HCT116 (cell line): ENCODE measurements at regions not wholly inside any gene's neighbourhood (a gene's known extent, or its start where the extent isn't known, plus 50 kb on each side); places are given as distances from the start of the nearest gene placed in this dataset.

Experiments used
- ATAC-seq: fragments of 200-7000 bp; cut with Tn5 transposase; 2 replicates; pipeline ENCODE4 v1.9.1; 2020; ENCODE audit warnings: mild to moderate bottlenecking, moderate library complexity
- BruUV-seq: library from RNA; stranded (reverse); fragments of 400-500 nt; replicated peaks from 2 replicates; lab custom pipeline; 2021; lab: Mats Ljungman, UMichigan
- CTCF ChIA-PET: fragments of 300-600 bp; sonication (Branson Sonifier 250); formaldehyde crosslinking; loops from one replicate; lab custom pipeline; 2021; ENCODE audit warnings: antibody characterized with exemption; lab: Charles Lee
- POLR2A ChIA-PET: fragments of 300-600, 350-600 bp; sonication (Branson Sonifier 250); formaldehyde crosslinking; loops from one replicate; lab custom pipeline; 2021; ENCODE audit warnings: antibody characterized with exemption; lab: Charles Lee
- RAD21 ChIA-PET, 2 experiments: fragments of 300-600 bp; sonication (Branson Sonifier 250); formaldehyde crosslinking; loops; one replicate each; lab custom pipeline; 2023; ENCODE audit warnings: low total read pairs in 2 of 2; ENCODE audit not compliant: uncharacterized antibody in 2 of 2, unreplicated experiment in 2 of 2, low non-redundant PET in 1 of 2; lab: Charles Lee
- DNase-seq: peaks from one replicate; pipeline ENCODE4 v3.0.0-alpha.2; 2010; ENCODE audit warnings: low read depth, low spot score
- H2AFZ ChIP-seq: fragments of 200-600 bp; shearing (Covaris generic), sonication (generic); 2 replicates; pipeline ENCODE4 v1.6.1; 2017; ENCODE audit warnings: low read depth, mixed run types, mixed read lengths, antibody characterized with exemption, low read length; ENCODE audit not compliant: poor library complexity, severe bottlenecking
- H3K27ac ChIP-seq: 2 replicates; pipeline ENCODE4 v1.5.1; 2012; ENCODE audit warnings: low read depth, low read length
- H3K27me3 ChIP-seq: fragments of 200-600 bp; sonication (generic); 2 replicates; pipeline ENCODE4 v1.6.1; 2016; ENCODE audit warnings: mixed run types, low read length, mixed read lengths; ENCODE audit not compliant: insufficient read depth
- H3K36me3 ChIP-seq, 2 experiments: fragments of 200-500 bp in 1 of 2; fragments of 200-600 bp in 1 of 2; sonication (Bioruptor generic) in 1 of 2; sonication (generic) in 1 of 2; 2 replicates each; pipeline versions ENCODE4 v1.5.1 to v1.6.1; 2014 to 2016; ENCODE audit warnings: low read length in 2 of 2, inconsistent platforms in 1 of 2, mixed read lengths in 1 of 2, mixed run types in 1 of 2; ENCODE audit not compliant: insufficient read depth in 2 of 2, control insufficient read depth in 1 of 2
- H3K4me1 ChIP-seq, 2 experiments: fragments of 200-600 bp in 1 of 2; sonication (generic) in 1 of 2; 2 replicates each; pipeline versions ENCODE4 v1.5.1 to v1.6.1; 2012 to 2017; ENCODE audit warnings: low read length in 2 of 2, inconsistent platforms in 1 of 2, mild to moderate bottlenecking in 1 of 2, mixed read lengths in 1 of 2, mixed run types in 1 of 2, moderate library complexity in 1 of 2; ENCODE audit not compliant: insufficient read depth in 2 of 2, control insufficient read depth in 1 of 2
- H3K4me2 ChIP-seq: fragments of 200-600 bp; sonication (generic); 2 replicates; pipeline ENCODE4 v1.6.1; 2017; ENCODE audit warnings: mixed run types, low read length, mixed read lengths
- H3K4me3 ChIP-seq, 2 experiments: fragments of 200-600 bp in 1 of 2; sonication (generic) in 1 of 2; replicated peaks in 1 of 2; 2 replicates each; pipeline ENCODE4 v1.5.1; 2011 to 2016; ENCODE audit warnings: low read length in 2 of 2, control low read depth in 1 of 2, low read depth in 1 of 2, mild to moderate bottlenecking in 1 of 2, mixed read lengths in 1 of 2, mixed run types in 1 of 2
- H3K79me2 ChIP-seq: fragments of 200-600 bp; sonication (generic); 2 replicates; pipeline ENCODE4 v1.6.1; 2017; ENCODE audit warnings: mild to moderate bottlenecking, mixed run types, low read length, moderate library complexity, mixed read lengths; ENCODE audit not compliant: insufficient read depth
- H3K9ac ChIP-seq: fragments of 200-600 bp; sonication (generic); 2 replicates; pipeline ENCODE4 v1.6.1; 2016; ENCODE audit warnings: low read length, mixed read lengths
- H3K9me2 ChIP-seq: fragments of 200-600 bp; sonication (generic), shearing (Covaris generic); 2 replicates; pipeline ENCODE4 v1.6.1; 2017; ENCODE audit warnings: mixed run types, mild to moderate bottlenecking, moderate library complexity; ENCODE audit not compliant: insufficient read depth
- H3K9me3 ChIP-seq, 2 experiments: fragments of 200-500 bp in 1 of 2; fragments of 200-600 bp in 1 of 2; sonication (Bioruptor generic) in 1 of 2; sonication (generic) in 1 of 2; 2 replicates each; pipeline ENCODE4 v1.6.1; 2014 to 2017; ENCODE audit warnings: low read length in 2 of 2, mixed read lengths in 2 of 2, inconsistent platforms in 1 of 2, low read depth in 1 of 2, mild to moderate bottlenecking in 1 of 2, mixed run types in 1 of 2, moderate library complexity in 1 of 2; ENCODE audit not compliant: control insufficient read depth in 1 of 2, insufficient read depth in 1 of 2
- H4K20me1 ChIP-seq: fragments of 200-600 bp; sonication (generic), shearing (Covaris generic); 2 replicates; pipeline ENCODE4 v1.6.1; 2017; ENCODE audit warnings: mixed run types, mild to moderate bottlenecking, moderate library complexity; ENCODE audit not compliant: insufficient read depth
- ATF3 ChIP-seq: IDR thresholded peaks from 2 replicates; pipeline ENCODE4 v1.6.1; 2012
- CEBPB ChIP-seq: IDR thresholded peaks from 2 replicates; pipeline ENCODE4 v1.6.1; 2012; ENCODE audit warnings: low read depth
- CTCF ChIP-seq, 3 experiments: fragments of 200-600 bp in 1 of 3; sonication (generic) in 1 of 3; IDR thresholded peaks in 2 of 3; conservative IDR thresholded peaks in 1 of 3; 2 replicates each; pipeline ENCODE4 v1.5.1; 2012 to 2017; ENCODE audit warnings: low read depth in 2 of 3, low read length in 2 of 3, antibody characterized with exemption in 1 of 3, borderline replicate concordance in 1 of 3, control low read depth in 1 of 3, mild to moderate bottlenecking in 1 of 3, mixed read lengths in 1 of 3, mixed run types in 1 of 3, moderate library complexity in 1 of 3; ENCODE audit not compliant: insufficient read depth in 1 of 3
- EGR1 ChIP-seq: IDR thresholded peaks from 2 replicates; pipeline ENCODE4 v1.6.1; 2012; ENCODE audit warnings: low read depth
- POLR2A ChIP-seq: IDR thresholded peaks from 2 replicates; pipeline ENCODE4 v1.7.0; 2011; ENCODE audit warnings: borderline replicate concordance; ENCODE audit not compliant: insufficient read depth, insufficient read length; ENCODE audit errors: extremely low read depth
- POLR2AphosphoS5 ChIP-seq: IDR thresholded peaks from 2 replicates; pipeline ENCODE4 v1.6.1; 2011; ENCODE audit warnings: mild to moderate bottlenecking, low read depth, low read length, moderate library complexity
- REST ChIP-seq: IDR thresholded peaks from 2 replicates; pipeline ENCODE4 v1.6.1; 2012; ENCODE audit warnings: low read depth
- SIN3A ChIP-seq: IDR thresholded peaks from 2 replicates; pipeline ENCODE4 v1.6.1; 2012; ENCODE audit warnings: low read depth
- SRF ChIP-seq: IDR thresholded peaks from 2 replicates; pipeline ENCODE4 v1.6.1; 2012; ENCODE audit warnings: low read depth
- TCF7L2 ChIP-seq: IDR thresholded peaks from 2 replicates; pipeline ENCODE4 v1.7.0; 2011; ENCODE audit warnings: borderline replicate concordance, inconsistent platforms; ENCODE audit not compliant: insufficient read depth, insufficient read length; ENCODE audit errors: extremely low read depth
- YY1 ChIP-seq: IDR thresholded peaks from 2 replicates; pipeline ENCODE4 v1.6.1; 2011; ENCODE audit warnings: low read length, low read depth, moderate library complexity, mild to moderate bottlenecking; ENCODE audit not compliant: insufficient replicate concordance; ENCODE audit errors: extremely low read depth
- ZFX ChIP-seq: fragments of 450-650 bp; IDR thresholded peaks from 2 replicates; pipeline ENCODE4 v1.6.1; 2017
- ZNF274 ChIP-seq: fragments of 200-500 bp; sonication (Bioruptor generic); IDR thresholded peaks from 2 replicates; pipeline ENCODE4 v1.6.1; 2014; ENCODE audit warnings: mild to moderate bottlenecking, low read depth, low read length, inconsistent platforms
- intact Hi-C: fragments of 100-400 bp; cut with micrococcal nuclease; formaldehyde crosslinking; loops from 2 replicates; pipeline ENCODE4 v1.10.0; 2022
- TF ChIP-seq, protein P1 (sequence below): IDR thresholded peaks from 2 replicates; pipeline ENCODE4 v1.6.1; 2012

- ChIA-PET RAD21 (no interaction called here), CTCF (interaction anchor here (1.8 kb wide), 1 partner anchor 70 kb away, joined by 5 read pairs; no protein-coding TSS in a partner anchor), POLR2A (no interaction called here)
- no peaks in the 10 kb centered on the region for H3K36me3 ChIP-seq
- no peak for TF ChIP-seq CEBPB
- TF ChIP-seq TCF7L2, result no peak
- TF ChIP-seq EGR1, result no peak
- TF ChIP-seq, protein P1, sequence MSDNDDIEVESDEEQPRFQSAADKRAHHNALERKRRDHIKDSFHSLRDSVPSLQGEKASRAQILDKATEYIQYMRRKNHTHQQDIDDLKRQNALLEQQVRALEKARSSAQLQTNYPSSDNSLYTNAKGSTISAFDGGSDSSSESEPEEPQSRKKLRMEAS, result no peak
- TF ChIP-seq YY1, result no peak
- TF ChIP-seq CTCF (IDR thresholded peaks at IDR 0.05 in 2 of 3, conservative IDR thresholded peaks at IDR 0.05 in 1 of 3; ENCODE audit: borderline replicate concordance in 1 of 3, insufficient read depth in 1 of 3, low read depth in 2 of 3, low read length in 2 of 3), result no peak
- TF ChIP-seq ZNF274, result no peak
- no peak for TF ChIP-seq ZFX
- TF ChIP-seq POLR2AphosphoS5, result no peak
- no peak for TF ChIP-seq SRF
- TF ChIP-seq REST, result no peak
- no peak for TF ChIP-seq ATF3
- no peak for TF ChIP-seq SIN3A
- no peak for TF ChIP-seq POLR2A
- ATAC-seq (no peak), DNase-seq (no peak)
- no peaks in the 10 kb centered on the region for H3K9me3 ChIP-seq
- H4K20me1 ChIP-seq, result no peaks in the 10 kb centered on the region
- H3K9ac ChIP-seq, result no peak overlapping the region
- H3K9me2 ChIP-seq, result no peaks in the 10 kb centered on the region
- intact Hi-C loops, result no loop called here
- H3K27me3 ChIP-seq, result no peaks in the 10 kb centered on the region
- no peak overlapping the region for H3K27ac ChIP-seq
- no peak overlapping the region for H2AFZ ChIP-seq
- H3K4me2 ChIP-seq, result no peak overlapping the region
- H3K4me3 ChIP-seq, result no peak overlapping the region
- no peaks in the 10 kb centered on the region for H3K79me2 ChIP-seq
- H3K4me1 ChIP-seq, result peaks cover 0 to 10% of the 10 kb centered on the region in 2 experiments; a peak in 1 of 4 replicates
- BruUV-seq, result no TSS peak
Observed at GRCh38 chr17:65365169-65365568, 196.3 kb downstream of the AXIN2 start.
